MM.1S (cell line): ENCODE measurements at regions not wholly inside any gene's neighbourhood (a gene's known extent, or its start where the extent isn't known, plus 50 kb on each side); places are given as distances from the start of the nearest gene placed in this dataset.

ENCODE experiments used
- CTCF ChIP-seq: fragments of 300-600 bp; sonication (generic); IDR thresholded peaks from 2 replicates; pipeline ENCODE4 v1.5.1; 2016; ENCODE audit warnings: antibody characterized with exemption, low read length, mixed read lengths
- EZH2 ChIP-seq: fragments of 300-600 bp; sonication (generic); optimal IDR thresholded peaks from 2 replicates; pipeline ENCODE3; 2017; ENCODE audit warnings: low read depth, mild to moderate bottlenecking, antibody characterized with exemption, low read length, mixed read lengths
- EZH2phosphoT487 ChIP-seq: fragments of 300-600 bp; sonication (generic); IDR thresholded peaks from 2 replicates; pipeline ENCODE4 v1.6.1; 2018; ENCODE audit warnings: antibody characterized with exemption, low read length

- no peak for TF ChIP-seq CTCF
- no peak for TF ChIP-seq EZH2
- no peak for TF ChIP-seq EZH2phosphoT487
Measured at GRCh38 chr2:133840761-133841160, 272.5 kb upstream of the NCKAP5 start.
